H1 (cell line): ENCODE measurements at regions not wholly inside any gene's neighbourhood (a gene's known extent, or its start where the extent isn't known, plus 50 kb on each side); places are given as distances from the start of the nearest gene placed in this dataset.

ENCODE experiments used
- CEBPB ChIP-seq: IDR thresholded peaks from 2 replicates; pipeline ENCODE4 v1.6.1; 2012; ENCODE audit warnings: low read depth, low read length
- CTCF ChIP-seq, 3 experiments: IDR thresholded peaks; 1 replicate in 2 of 3; 2 replicates in 1 of 3; pipeline versions ENCODE4 v1.5.1 to v1.6.1; 2011; ENCODE audit warnings: low read length in 3 of 3, mild to moderate bottlenecking in 3 of 3, inconsistent platforms in 2 of 3, low read depth in 1 of 3, moderate library complexity in 1 of 3; ENCODE audit not compliant: insufficient read depth in 1 of 3; ENCODE audit errors: control extremely low read depth in 1 of 3
- EGR1 ChIP-seq: IDR thresholded peaks from 2 replicates; pipeline ENCODE4 v1.6.1; 2011; ENCODE audit warnings: low read depth, low read length, borderline replicate concordance
- GABPA ChIP-seq: IDR thresholded peaks from 2 replicates; pipeline ENCODE4 v1.6.1; 2011; ENCODE audit warnings: mild to moderate bottlenecking, low read length, moderate library complexity, borderline replicate concordance; ENCODE audit not compliant: insufficient read depth
- RXRA ChIP-seq: IDR thresholded peaks from 2 replicates; pipeline ENCODE4 v1.6.1; 2011; ENCODE audit warnings: low read depth, mild to moderate bottlenecking, low read length, moderate library complexity; ENCODE audit not compliant: insufficient read depth
- SP2 ChIP-seq: IDR thresholded peaks from 2 replicates; pipeline ENCODE4 v1.6.1; 2012; ENCODE audit warnings: mild to moderate bottlenecking, low read length, inconsistent platforms
- TAF1 ChIP-seq: IDR thresholded peaks from 2 replicates; pipeline ENCODE4 v1.6.1; 2011; ENCODE audit warnings: mild to moderate bottlenecking, low read depth, low read length
- YY1 ChIP-seq: IDR thresholded peaks from 2 replicates; pipeline ENCODE4 v1.6.1; 2011; ENCODE audit warnings: low read depth, mild to moderate bottlenecking, low read length
- TF ChIP-seq, protein P1 (sequence below): IDR thresholded peaks from 2 replicates; pipeline ENCODE4 v1.6.1; 2011; ENCODE audit warnings: low read length, improper control_type of control experiment

DNA sequence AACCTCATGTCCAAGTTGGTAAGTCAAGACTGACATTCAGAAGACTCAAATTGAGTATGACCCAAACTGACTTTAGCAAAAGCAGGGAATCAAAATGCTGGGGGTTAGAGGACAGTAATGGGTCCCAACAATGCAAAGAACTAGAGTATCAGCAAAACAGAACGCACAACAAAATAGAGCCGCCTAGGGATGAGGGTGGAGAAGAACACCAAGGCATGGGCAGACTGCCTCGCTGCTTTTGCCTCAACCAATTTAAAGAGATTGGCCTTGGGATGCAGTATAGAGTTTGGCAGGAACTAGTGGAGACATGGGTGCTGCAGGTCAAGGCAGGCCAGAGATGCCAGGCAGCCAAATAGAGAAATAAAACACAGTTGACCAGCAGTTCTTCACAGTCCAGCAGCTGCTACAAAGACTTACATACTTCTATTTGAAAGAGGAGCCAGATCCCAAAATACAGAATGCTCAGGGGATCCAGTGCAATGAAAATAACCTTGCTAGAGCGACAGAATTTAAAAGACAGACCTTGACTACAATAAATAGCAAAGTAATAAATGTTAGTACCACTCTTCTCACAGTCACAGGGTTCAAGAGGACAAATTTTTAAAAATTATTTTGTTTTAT lies 83.9 kb upstream of the NIPBL start:
- TF ChIP-seq, protein P1, sequence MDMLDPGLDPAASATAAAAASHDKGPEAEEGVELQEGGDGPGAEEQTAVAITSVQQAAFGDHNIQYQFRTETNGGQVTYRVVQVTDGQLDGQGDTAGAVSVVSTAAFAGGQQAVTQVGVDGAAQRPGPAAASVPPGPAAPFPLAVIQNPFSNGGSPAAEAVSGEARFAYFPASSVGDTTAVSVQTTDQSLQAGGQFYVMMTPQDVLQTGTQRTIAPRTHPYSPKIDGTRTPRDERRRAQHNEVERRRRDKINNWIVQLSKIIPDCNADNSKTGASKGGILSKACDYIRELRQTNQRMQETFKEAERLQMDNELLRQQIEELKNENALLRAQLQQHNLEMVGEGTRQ = no peak
- TF ChIP-seq CEBPB (no peak), RXRA (no peak), CTCF (IDR thresholded peaks at IDR 0.05; ENCODE audit: control extremely low read depth in 1 of 3, insufficient read depth in 1 of 3, low read depth in 1 of 3, low read length in 3 of 3) (no peak), SP2 (no peak), YY1 (no peak), TAF1 (no peak), GABPA (no peak), EGR1 (no peak)
